Keratinocyte (primary cell): ENCODE measurements at regions not wholly inside any gene's neighbourhood (a gene's known extent, or its start where the extent isn't known, plus 50 kb on each side); places are given as distances from the start of the nearest gene placed in this dataset.

Experiments used
- CTCF ChIP-seq, 3 experiments: IDR thresholded peaks in 1 of 3; conservative IDR thresholded peaks in 1 of 3; optimal IDR thresholded peaks in 1 of 3; 2 replicates in 2 of 3; 3 replicates in 1 of 3; pipeline versions ENCODE3 to v1.5.1; 2011; ENCODE audit warnings: low read length in 3 of 3, mild to moderate bottlenecking in 3 of 3, moderate library complexity in 2 of 3, control low read depth in 1 of 3, inconsistent platforms in 1 of 3; ENCODE audit not compliant: insufficient read depth in 2 of 3; ENCODE audit errors: extremely low read depth in 1 of 3
- EZH2 ChIP-seq: IDR thresholded peaks from one replicate; pipeline ENCODE4 v1.6.1; 2012; ENCODE audit warnings: inconsistent platforms, mild to moderate bottlenecking, low read length, moderate library complexity

GRCh38 chr2:196247976-196248280, 76.5 kb upstream of the STK17B start:
- TF ChIP-seq CTCF (optimal IDR thresholded peaks at IDR 0.05 in 1 of 3, IDR thresholded peaks at IDR 0.05 in 1 of 3, conservative IDR thresholded peaks at IDR 0.05 in 1 of 3; ENCODE audit: extremely low read depth in 1 of 3, insufficient read depth in 2 of 3, low read length in 3 of 3) (no peak), EZH2 (no peak)
